Stimulated activated CD4-positive, alpha-beta T cell treated with anti-CD3 and anti-CD28 coated beads, Interleukin-2, amount 100 ng/mL, for 48 hours (primary cell): ENCODE measurements at regions not wholly inside any gene's neighbourhood (a gene's known extent, or its start where the extent isn't known, plus 50 kb on each side); places are given as distances from the start of the nearest gene placed in this dataset.

ENCODE experiments used
- DNase-seq, 2 donors: peaks; one replicate each; pipeline ENCODE4 v3.0.0-alpha.2; 2020

- no peak for DNase-seq
Measured at GRCh38 chr16:82488460-82488859, 138.3 kb upstream of the CDH13 start.

DNA sequence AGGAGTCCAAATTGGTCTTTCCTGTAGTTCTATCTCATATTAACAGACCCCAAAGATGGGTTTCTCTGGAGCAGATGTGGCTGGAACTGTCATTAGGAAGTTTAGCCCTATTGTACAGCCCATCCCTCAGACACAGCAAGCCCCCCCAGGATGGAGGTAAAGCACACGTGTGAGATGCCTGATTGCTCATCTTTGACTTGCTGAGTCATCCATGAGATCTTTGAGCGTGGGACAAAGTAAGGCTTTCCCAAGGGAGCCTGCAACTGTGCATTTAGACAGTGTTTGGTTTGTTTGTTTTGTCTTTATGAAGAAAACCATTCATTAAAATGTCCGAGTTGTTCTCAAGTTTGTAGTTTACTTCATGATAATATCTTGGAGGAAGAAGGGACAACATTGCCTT is 145.3 kb upstream of the CDH13 start:
- no peak for DNase-seq

DNA sequence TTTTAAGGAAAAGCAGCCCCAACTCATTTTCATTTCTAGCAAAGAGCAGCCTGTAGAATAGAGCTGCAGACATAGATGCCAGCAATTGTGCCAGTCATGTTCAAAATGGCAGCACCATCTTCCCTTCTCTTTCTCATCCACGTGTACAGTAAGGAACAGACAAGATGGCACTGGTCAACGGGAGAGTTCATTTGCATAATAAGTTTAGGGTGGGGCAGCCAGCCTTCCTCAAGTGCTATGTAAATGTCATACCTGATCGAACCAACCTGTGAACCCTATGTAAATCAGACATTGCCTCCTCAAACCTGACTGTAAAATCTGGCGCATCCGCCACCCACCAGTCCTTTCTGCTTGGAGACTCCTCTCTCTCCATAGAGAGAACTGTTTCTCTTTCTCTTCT is 150.0 kb upstream of the CDH13 start:
- no peak for DNase-seq

- no peak for DNase-seq
Measured at GRCh38 chr16:82470620-82471152, 156.1 kb upstream of the CDH13 start.

DNA sequence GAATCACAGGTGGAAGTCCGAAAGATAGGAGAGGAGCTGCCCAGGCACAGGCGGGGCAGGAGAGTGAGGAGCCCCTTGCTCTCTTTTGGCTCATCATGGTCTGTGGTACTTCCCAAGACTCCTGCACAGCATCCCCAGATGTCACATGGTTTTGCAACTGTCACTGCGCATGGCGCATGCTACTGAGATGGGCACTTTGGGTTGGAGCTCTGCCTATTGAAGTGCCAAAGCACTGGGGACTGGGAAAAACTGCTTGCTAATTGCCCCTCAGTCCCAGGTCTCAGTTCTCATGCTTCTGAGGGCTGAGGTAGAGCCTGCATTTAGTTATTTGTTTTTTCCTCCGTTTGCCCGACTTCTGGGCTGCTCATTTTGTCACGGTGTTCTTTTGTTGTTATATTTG is 156.8 kb upstream of the CDH13 start:
- no peak for DNase-seq

DNA sequence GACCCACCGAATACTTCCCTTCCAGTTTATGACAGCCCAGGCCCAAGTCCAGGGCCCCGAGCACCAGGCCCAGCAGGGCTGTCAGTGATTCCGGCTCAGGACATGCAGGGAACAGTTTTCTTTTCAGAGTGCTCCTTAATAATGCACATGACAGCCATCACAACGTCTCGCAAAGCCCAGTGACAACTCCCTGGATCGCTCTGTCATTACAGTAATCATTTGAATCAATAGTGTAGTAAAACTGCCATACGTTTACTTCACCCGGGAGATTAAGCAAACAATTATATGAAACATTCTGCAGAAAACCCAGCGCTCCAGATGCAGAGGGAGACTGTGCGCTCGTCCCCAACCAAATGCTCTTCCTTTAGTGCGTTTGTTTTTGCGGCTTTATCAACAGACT is 162.6 kb upstream of the CDH13 start:
- no peak for DNase-seq

GRCh38 chr16:82460766-82461165 is 166.0 kb upstream of the CDH13 start:
- DNase-seq, result no peak

DNA sequence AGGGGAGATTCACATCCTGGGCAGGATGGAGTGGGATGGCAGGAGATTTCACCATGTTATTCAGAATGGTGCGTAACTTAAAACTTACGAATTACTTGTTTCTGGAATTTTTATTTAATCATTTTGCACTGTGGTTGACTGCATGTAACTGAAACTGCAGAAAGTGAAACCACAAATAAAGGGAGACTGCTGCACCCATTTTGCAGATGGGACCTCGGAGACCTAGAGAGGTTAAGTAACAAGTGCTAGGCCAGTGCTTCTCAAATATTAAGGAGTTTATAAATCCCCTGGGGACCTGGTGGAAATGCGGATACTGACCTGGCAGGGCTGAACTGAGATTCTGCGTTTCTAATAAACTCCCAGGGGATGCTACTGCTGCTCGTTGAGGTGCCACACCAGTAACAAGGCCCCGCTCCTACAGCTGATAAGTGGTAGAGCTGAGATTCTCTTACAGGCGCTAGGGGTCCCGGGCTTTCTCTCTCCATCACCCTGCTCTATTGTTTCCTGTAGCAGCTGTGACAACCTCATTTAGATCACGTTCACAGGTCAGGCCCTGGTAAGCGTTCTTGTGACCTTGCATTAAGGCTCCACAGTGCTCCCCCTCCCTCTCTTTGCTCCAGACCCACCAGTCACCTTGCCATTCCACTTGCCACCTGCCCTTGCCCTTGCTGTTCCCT is 167.1 kb upstream of the CDH13 start:
- DNase-seq, result no peak

- DNase-seq, result peak; percentile 28 to 40
Measured at GRCh38 chr16:82456683-82457082, 170.1 kb upstream of the CDH13 start.

GRCh38 chr16:82454566-82454965 is 172.2 kb upstream of the CDH13 start:
- DNase-seq, result no peak

DNA sequence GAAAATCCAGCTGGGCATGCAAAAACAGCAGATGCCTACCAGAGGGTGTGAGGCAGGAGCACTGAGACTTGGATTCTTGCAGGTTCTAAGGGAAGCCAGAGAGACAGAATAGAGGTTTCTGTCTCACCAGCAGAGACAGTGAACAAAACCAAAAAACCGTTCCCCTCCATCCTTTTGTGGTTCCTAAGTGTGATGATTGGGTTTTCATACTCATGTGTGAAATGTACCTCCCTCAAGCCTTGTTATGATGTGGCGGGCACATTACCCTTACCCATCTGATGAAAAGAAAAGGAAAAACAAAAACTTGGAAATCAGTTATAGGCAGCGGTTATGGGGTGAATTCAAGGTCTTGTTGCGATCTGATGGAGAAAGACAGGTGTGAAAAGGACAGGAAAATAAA is 172.6 kb upstream of the CDH13 start:
- DNase-seq, result no peak

GRCh38 chr16:82452004-82452756 is 174.6 kb upstream of the CDH13 start:
- no peak for DNase-seq

DNA sequence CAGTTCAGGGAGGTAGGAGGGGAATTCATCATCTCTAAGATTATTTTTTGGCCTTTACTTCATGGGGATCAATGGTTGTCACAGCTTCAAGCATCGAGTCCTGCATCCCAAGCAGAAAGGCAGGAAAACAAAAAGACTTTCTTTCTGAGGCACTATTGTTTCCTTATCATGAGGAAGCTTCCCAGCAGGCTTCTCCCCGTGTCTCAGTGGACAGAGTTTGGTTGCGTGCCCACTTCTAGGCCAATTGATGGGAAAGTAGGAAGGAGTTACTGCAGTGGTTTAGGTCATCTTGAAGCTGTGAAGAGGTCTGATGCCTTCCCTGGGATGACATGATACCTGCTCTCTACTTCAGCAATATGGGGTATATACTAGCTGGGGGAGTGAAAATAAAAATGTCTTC is 175.3 kb upstream of the CDH13 start:
- DNase-seq, result no peak

DNA sequence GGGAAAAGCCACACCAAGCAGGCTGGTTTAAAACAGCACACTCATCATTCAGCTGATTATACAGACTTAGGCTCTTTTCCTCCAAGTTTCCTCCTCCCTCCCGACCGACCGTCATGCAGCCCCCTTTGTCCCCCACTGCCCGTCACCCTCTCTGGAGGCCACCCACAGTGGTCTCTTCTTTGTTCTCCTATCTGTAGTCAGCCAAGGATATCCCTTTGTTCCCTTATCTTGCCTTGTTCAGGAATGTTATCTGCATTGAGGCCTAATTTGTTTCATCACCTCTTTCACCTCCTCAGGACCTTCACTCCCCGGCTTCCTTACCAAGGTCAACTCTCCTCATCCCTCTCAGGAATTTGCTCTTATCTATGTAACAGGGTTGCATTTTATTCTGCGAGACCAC is 186.4 kb upstream of the CDH13 start:
- no peak for DNase-seq

DNA sequence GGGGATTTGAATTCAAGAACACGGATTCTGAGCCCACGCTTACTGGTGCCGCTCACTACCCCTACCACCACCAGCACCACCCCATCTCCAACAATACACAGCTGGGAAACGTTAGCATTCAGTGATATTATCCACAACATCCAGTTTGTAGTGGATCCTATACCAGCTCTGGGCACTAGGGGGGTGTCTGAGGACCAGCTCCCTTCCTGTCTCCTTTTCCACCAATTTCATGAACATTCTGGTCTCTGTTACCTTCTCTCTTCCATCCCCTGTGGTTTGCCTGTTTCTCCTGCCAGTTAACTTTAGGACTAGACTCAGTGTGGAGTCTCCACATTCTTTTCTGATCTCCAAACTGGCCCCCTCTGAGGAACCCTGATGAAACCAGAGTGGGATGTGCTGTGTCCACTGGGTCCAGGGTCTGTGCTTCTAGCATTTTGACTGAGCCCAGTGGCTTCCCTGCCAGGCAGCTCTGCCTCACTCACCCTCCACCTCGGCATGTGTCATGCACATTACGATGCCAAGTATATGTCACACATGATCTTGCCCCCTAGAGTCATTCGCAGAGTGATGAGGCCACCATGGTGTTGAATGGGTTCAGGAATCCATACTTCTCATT is 187.0 kb upstream of the CDH13 start:
- no peak for DNase-seq

DNA sequence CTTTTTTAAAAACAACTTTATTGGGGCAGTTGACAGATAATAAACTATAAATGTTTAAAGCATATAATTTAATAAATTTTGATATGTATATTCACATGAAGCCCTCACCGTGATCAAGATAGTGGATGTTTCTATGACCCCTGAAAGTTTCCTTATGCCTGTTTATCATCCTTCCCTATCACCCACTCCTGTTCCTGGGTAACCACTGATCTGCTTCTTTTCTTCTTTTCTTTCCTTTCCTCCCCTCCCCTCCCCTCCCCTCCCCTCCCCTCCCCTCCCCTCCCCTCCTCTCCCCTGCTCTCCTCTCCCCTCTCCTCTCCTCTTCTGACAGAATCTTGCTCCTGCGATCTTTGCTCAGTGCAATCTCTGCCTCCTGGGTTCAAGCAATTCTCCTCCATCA is 193.7 kb upstream of the CDH13 start:
- DNase-seq, result no peak

DNA sequence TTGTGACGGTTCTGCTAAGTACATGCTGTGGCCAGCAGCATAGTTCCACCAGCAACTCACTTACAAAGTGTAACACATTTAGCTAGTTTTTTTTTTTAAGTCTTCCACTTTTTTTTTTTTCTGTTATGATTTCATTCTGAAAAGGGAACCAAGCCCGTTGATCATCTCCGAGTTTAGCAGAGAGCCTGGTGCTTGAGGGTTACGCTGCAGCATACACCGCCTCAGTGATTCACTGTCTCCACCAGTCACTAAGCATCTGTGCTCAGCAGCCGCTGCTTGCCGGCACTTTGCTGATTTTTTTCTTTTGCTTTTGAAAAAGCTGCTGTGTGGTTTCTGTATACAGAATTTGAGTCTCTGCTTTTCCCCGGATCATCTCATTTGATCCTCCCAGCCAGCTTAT is 194.5 kb upstream of the CDH13 start:
- DNase-seq, result no peak

DNA sequence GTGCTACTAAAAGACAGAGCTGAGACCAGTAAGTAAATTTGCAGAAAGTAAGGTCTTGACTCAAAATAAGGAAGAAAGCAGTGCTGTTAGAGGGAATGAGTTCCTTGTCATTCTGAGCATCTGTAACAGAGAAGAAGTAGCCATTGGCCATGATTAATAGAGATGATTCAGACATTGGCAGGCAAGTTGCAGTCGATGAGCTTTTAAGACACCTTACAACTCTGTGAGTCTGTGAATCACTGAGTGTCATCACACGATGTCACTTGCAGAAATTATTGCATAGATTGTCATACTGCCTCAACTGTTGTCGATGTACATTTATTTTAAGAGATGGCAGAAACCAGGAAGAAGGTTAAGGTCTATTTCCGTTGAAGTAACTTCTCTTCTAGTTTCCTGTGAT is 201.1 kb upstream of the CDH13 start:
- no peak for DNase-seq

DNA sequence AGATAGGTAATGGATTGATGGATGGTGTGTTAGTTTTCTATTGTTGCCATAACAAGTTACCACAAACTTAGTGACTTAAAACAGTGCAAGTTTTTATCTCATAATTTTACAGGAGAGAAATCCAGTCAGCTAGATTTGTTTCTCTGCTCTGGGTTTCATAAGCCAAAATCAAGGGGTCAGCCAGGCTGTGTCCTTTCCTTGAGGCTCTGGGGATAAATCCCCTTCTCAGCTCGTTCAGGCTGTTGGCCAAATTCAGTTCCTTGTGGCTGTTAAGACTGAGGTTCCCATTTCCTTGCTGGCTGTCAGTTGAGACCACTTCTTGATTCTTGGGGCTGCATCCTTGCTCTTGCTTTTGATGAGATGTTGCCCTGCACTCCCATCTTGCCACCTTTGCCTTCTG is 204.9 kb upstream of the CDH13 start:
- no peak for DNase-seq

DNA sequence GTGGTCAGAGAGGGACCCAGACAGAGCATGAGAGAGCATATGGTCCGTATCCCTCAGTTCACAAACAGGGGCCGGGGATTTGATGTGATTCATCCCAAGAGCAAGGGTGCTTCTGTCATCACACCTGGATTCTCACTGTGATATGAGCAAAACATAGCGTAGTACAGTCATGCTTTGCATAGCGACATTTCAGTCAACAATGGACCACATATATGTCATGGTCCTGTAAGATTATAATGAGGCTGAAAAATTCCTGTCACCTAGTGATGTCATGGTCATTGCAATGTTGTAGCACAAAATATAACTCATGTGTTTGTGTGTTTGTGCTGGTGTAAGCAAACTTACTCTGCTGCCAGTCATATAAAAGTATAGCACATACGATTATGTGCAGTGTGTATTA is 207.4 kb upstream of the CDH13 start:
- DNase-seq, result no peak

- no peak for DNase-seq
Measured at GRCh38 chr16:82414476-82414875, 212.3 kb upstream of the CDH13 start.

DNA sequence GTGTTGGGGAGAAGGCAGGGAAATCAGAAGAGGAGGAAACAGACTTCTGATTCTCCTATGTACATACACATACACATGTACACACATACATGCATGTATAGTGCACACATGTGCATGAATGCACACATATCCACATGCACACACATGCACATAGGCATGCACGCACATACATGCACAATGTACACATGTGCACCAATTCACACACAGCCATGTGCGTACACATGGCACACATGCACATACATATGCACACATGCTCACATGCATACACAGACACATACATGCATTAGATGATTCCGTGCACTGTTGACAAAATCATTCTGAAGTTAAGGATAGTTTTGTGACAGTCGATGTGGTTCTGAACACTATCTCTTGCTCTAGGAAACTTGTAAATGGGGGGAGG is 214.0 kb upstream of the CDH13 start:
- DNase-seq, result no peak

- no peak for DNase-seq
Measured at GRCh38 chr16:82405736-82406135, 221.0 kb upstream of the CDH13 start.
